ENCODE measurements at regions not wholly inside any gene's neighbourhood (a gene's known extent, or its start where the extent isn't known, plus 50 kb on each side); places are given as distances from the start of the nearest gene placed in this dataset.

GRCh38 chr18:55166260-55166598 lies 207.0 kb upstream of the CCDC68 start:
- no peak for DNase-seq

GRCh38 chr18:55163550-55163949 lies 204.3 kb upstream of the CCDC68 start:
- no peak for DNase-seq

GRCh38 chr18:55161916-55162315 lies 202.7 kb upstream of the CCDC68 start:
- DNase-seq = no peak

GRCh38 chr18:55159027-55159426 lies 199.8 kb upstream of the CCDC68 start:
- DNase-seq = no peak

GRCh38 chr18:55158570-55158969 lies 199.3 kb upstream of the CCDC68 start:
- DNase-seq = no peak

GRCh38 chr18:55153346-55153745 lies 194.1 kb upstream of the CCDC68 start:
- DNase-seq = no peak

- DNase-seq = no peak
Measured at GRCh38 chr18:55152801-55153200, 193.5 kb upstream of the CCDC68 start.

- no peak for DNase-seq
Measured at GRCh38 chr18:55149994-55150393, 190.7 kb upstream of the CCDC68 start.

GRCh38 chr18:55147791-55148190 lies 188.5 kb upstream of the CCDC68 start:
- no peak for DNase-seq

- DNase-seq = no peak
Measured at GRCh38 chr18:55144193-55144930, 185.1 kb upstream of the CCDC68 start.

GRCh38 chr18:55142410-55142809 lies 183.1 kb upstream of the CCDC68 start:
- DNase-seq = no peak

- DNase-seq = no peak
Measured at GRCh38 chr18:55141318-55141717, 182.1 kb upstream of the CCDC68 start.

- DNase-seq = no peak
Measured at GRCh38 chr18:55139836-55140235, 180.6 kb upstream of the CCDC68 start.

GRCh38 chr18:55139307-55139706 lies 180.0 kb upstream of the CCDC68 start:
- no peak for DNase-seq

GRCh38 chr18:55138401-55138800 lies 179.1 kb upstream of the CCDC68 start:
- no peak for DNase-seq

GRCh38 chr18:55137602-55138001 lies 178.3 kb upstream of the CCDC68 start:
- no peak for DNase-seq

- DNase-seq = no peak
Measured at GRCh38 chr18:55136864-55137263, 177.6 kb upstream of the CCDC68 start.

GRCh38 chr18:55136258-55136657 lies 177.0 kb upstream of the CCDC68 start:
- no peak for DNase-seq

GRCh38 chr18:55133378-55133777 lies 174.1 kb upstream of the CCDC68 start:
- no peak for DNase-seq

- DNase-seq = no peak
Measured at GRCh38 chr18:55128437-55128836, 169.2 kb upstream of the CCDC68 start.

GRCh38 chr18:55124078-55124763 lies 165.0 kb upstream of the CCDC68 start:
- no peak for DNase-seq

- DNase-seq = no peak
Measured at GRCh38 chr18:55123361-55123760, 164.1 kb upstream of the CCDC68 start.

- no peak for DNase-seq
Measured at GRCh38 chr18:55121397-55122170, 162.3 kb upstream of the CCDC68 start.

GRCh38 chr18:55120896-55121295 lies 161.6 kb upstream of the CCDC68 start:
- no peak for DNase-seq
